HepG2 (cell line): ENCODE measurements at regions not wholly inside any gene's neighbourhood (a gene's known extent, or its start where the extent isn't known, plus 50 kb on each side); places are given as distances from the start of the nearest gene placed in this dataset.

Source experiments
- ATAC-seq: fragments of 200-7000 bp; cut with Tn5 transposase; 3 replicates; pipeline ENCODE4 v1.9.1; 2020; ENCODE audit warnings: mild to moderate bottlenecking, moderate library complexity
- BruUV-seq: library from RNA; stranded (reverse); fragments of 400-500 nt; replicated peaks from 2 replicates; lab custom pipeline; 2021; lab: Mats Ljungman, UMichigan
- CTCF ChIA-PET: fragments of 300-600 bp; formaldehyde crosslinking; extraction: SDS; loops from one replicate; lab custom pipeline; 2021; ENCODE audit warnings: low total read pairs, inconsistent platforms, low intra/inter-chr PET ratio; lab: Yijun Ruan, JAX
- POLR2A ChIA-PET: fragments of 350-600 bp; sonication (Branson Sonifier 250); formaldehyde crosslinking; loops from one replicate; lab custom pipeline; 2020; ENCODE audit warnings: antibody characterized with exemption, inconsistent platforms; lab: Yijun Ruan, JAX
- DNase-seq: peaks from one replicate; pipeline ENCODE4 v3.0.0-alpha.2; 2015; ENCODE audit warnings: low spot score
- FAIRE-seq: peaks from 3 replicates; lab custom pipeline; 2011; peaks lifted over from hg19 to GRCh38; lab: Jason Lieb, UNC
- H2AFZ ChIP-seq: one replicate; pipeline ENCODE4 v1.6.1; 2011; ENCODE audit warnings: low read length, inconsistent platforms
- H3K27ac ChIP-seq: fragments of 300-600 bp; 3 replicates; pipeline ENCODE4 v1.8.0; 2011; ENCODE audit warnings: mixed run types, mild to moderate bottlenecking, mixed read lengths, low read length, inconsistent platforms; ENCODE audit not compliant: insufficient read depth; ENCODE audit errors: extremely low read length
- H3K27me3 ChIP-seq, 2 experiments: fragments of 200-600 bp in 1 of 2; 2 replicates in 1 of 2; 3 replicates in 1 of 2; pipeline versions ENCODE4 v1.6.0 to v1.8.0; 2011; ENCODE audit warnings: low read length in 2 of 2, mild to moderate bottlenecking in 2 of 2, moderate library complexity in 2 of 2, inconsistent platforms in 1 of 2; ENCODE audit not compliant: insufficient read depth in 2 of 2, control insufficient read depth in 1 of 2
- H3K36me3 ChIP-seq, 2 experiments: fragments of 200-600 bp in 1 of 2; replicated peaks in 1 of 2; 2 replicates in 1 of 2; 3 replicates in 1 of 2; pipeline versions ENCODE4 v1.5.1 to v1.8.0; 2011; ENCODE audit warnings: low read length in 2 of 2, inconsistent platforms in 1 of 2; ENCODE audit not compliant: insufficient read depth in 2 of 2, control insufficient read depth in 1 of 2
- H3K4me1 ChIP-seq: 2 replicates; pipeline ENCODE4 v1.5.1; 2012; ENCODE audit warnings: low read length, inconsistent platforms; ENCODE audit not compliant: insufficient read depth
- H3K4me2 ChIP-seq: 2 replicates; pipeline ENCODE4 v1.6.0; 2011; ENCODE audit warnings: low read depth, low read length, inconsistent platforms
- H3K4me3 ChIP-seq, 3 experiments: fragments of 200-600 bp in 1 of 3; sonication (generic), shearing (Covaris generic) in 1 of 3; replicated peaks in 1 of 3; 2 replicates each; pipeline ENCODE4 v1.5.1; 2011 to 2016; ENCODE audit warnings: low read length in 3 of 3, inconsistent platforms in 2 of 3, low read depth in 2 of 3, mild to moderate bottlenecking in 2 of 3, control low read depth in 1 of 3, mixed read lengths in 1 of 3; ENCODE audit not compliant: insufficient read depth in 1 of 3
- H3K79me2 ChIP-seq: one replicate; pipeline ENCODE4 v1.6.1; 2011; ENCODE audit warnings: low read length, inconsistent platforms; ENCODE audit not compliant: insufficient read depth
- H3K9ac ChIP-seq: 2 replicates; pipeline ENCODE4 v1.6.0; 2011; ENCODE audit warnings: mild to moderate bottlenecking, low read depth, low read length, inconsistent platforms; ENCODE audit not compliant: insufficient read depth
- H3K9me3 ChIP-seq: 2 replicates; pipeline ENCODE4 v1.5.1; 2012; ENCODE audit warnings: mild to moderate bottlenecking, low read length
- H4K20me1 ChIP-seq: 2 replicates; pipeline ENCODE4 v1.6.0; 2011; ENCODE audit warnings: inconsistent platforms, mild to moderate bottlenecking, low read length, moderate library complexity; ENCODE audit not compliant: insufficient read depth
- AGO1 ChIP-seq: fragments of 200-400 bp; formaldehyde crosslinking; IDR thresholded peaks from 2 replicates; pipeline ENCODE4 v1.6.1; 2017; ENCODE audit warnings: mild to moderate bottlenecking, low read depth, low read length, moderate library complexity; ENCODE audit not compliant: poor library complexity, severe bottlenecking
- IRF2 ChIP-seq: IDR thresholded peaks from 2 replicates; pipeline ENCODE4 v1.6.1; 2018; ENCODE audit warnings: missing genetic modification reagents, missing compliant biosample characterization
- KDM6A ChIP-seq: IDR thresholded peaks from 2 replicates; pipeline ENCODE4 v1.6.1; 2016; ENCODE audit warnings: low read depth
- PITX1 ChIP-seq: sonication (generic); formaldehyde crosslinking; IDR thresholded peaks from 2 replicates; pipeline ENCODE4 v1.5.1; 2020; ENCODE audit warnings: mild to moderate bottlenecking, missing genetic modification reagents
- PRPF4 ChIP-seq: fragments of 200-400 bp; formaldehyde crosslinking; IDR thresholded peaks from 2 replicates; pipeline ENCODE4 v1.6.1; 2016; ENCODE audit warnings: low read length, low read depth; ENCODE audit not compliant: poor library complexity, severe bottlenecking
- RFX1 ChIP-seq: fragments of 450-650 bp; IDR thresholded peaks from 2 replicates; pipeline ENCODE4 v1.6.1; 2017
- SNAI1 ChIP-seq: sonication (generic); formaldehyde crosslinking; IDR thresholded peaks from 2 replicates; pipeline ENCODE4 v1.5.0; 2020; ENCODE audit warnings: mild to moderate bottlenecking, missing genetic modification reagents, borderline replicate concordance
- ZNF331 ChIP-seq: sonication (generic); formaldehyde crosslinking; IDR thresholded peaks from 2 replicates; pipeline ENCODE4 v1.4.0; 2020; ENCODE audit warnings: missing genetic modification reagents
- ZNF670 ChIP-seq: sonication (generic); formaldehyde crosslinking; IDR thresholded peaks from 2 replicates; pipeline ENCODE4 v1.8.0; 2022; ENCODE audit warnings: mild to moderate bottlenecking, missing genetic modification reagents, borderline replicate concordance
- WGBS: methylation state at CpG from one replicate; pipeline ENCODE4 v1.1.6; 2017; ENCODE audit warnings: low lambda C conversion rate; 5-methylcytosine and 5-hydroxymethylcytosine counted together
- in situ Hi-C: cut with HindIII; loops from 2 replicates; pipeline ENCODE4 v1.10.0; 2017; ENCODE audit warnings: low pct_unique_long_range_greater_than_20kb; ENCODE audit not compliant: extremely low pct_ligation_motif_present
- intact Hi-C: fragments of 100-400 bp; cut with micrococcal nuclease; formaldehyde crosslinking; loops from one replicate; pipeline ENCODE4 v1.10.0; 2022; ENCODE audit not compliant: unreplicated experiment
- TF ChIP-seq, protein P1 (sequence below): IDR thresholded peaks from 2 replicates; pipeline ENCODE4 v1.6.1; 2016; ENCODE audit warnings: low read depth
- TF ChIP-seq, protein P2 (sequence below): IDR thresholded peaks from 2 replicates; pipeline ENCODE4 v1.6.1; 2016; ENCODE audit warnings: missing biosample characterization, missing genetic modification reagents, low read depth
- TF ChIP-seq, protein P3 (sequence below): sonication (generic); formaldehyde crosslinking; IDR thresholded peaks from 2 replicates; pipeline ENCODE4 v1.5.0; 2020; ENCODE audit warnings: mild to moderate bottlenecking, missing genetic modification reagents, borderline replicate concordance
- TF ChIP-seq, protein P4 (sequence below): sonication (generic); formaldehyde crosslinking; IDR thresholded peaks from 2 replicates; pipeline ENCODE4 v1.4.0; 2020; ENCODE audit warnings: missing genetic modification reagents, borderline replicate concordance

DNA sequence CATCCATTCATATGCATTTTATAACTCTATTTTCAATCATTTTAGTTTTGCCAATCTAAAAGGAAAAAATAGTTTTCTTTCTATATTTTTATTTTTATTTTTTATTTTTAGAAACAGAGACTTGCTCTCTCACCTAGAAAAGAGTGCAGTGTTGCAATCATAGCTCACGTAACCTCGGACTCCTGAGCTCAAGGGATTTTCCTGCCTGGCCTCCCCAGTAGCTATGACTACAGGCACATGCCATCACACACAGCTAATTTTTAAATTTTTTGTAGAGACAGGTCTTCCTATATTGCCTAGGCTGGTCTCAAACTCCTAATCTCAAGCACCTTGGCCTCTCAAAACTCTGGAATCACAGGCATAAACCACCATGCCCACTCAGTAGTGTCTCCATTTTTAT, 125.5 kb upstream of the XIRP2 start:
- WGBS: 5% methylated on average over 2 of the region's 2 CpGs
- CTCF ChIA-PET: no interaction called here
- TF ChIP-seq, protein P1, sequence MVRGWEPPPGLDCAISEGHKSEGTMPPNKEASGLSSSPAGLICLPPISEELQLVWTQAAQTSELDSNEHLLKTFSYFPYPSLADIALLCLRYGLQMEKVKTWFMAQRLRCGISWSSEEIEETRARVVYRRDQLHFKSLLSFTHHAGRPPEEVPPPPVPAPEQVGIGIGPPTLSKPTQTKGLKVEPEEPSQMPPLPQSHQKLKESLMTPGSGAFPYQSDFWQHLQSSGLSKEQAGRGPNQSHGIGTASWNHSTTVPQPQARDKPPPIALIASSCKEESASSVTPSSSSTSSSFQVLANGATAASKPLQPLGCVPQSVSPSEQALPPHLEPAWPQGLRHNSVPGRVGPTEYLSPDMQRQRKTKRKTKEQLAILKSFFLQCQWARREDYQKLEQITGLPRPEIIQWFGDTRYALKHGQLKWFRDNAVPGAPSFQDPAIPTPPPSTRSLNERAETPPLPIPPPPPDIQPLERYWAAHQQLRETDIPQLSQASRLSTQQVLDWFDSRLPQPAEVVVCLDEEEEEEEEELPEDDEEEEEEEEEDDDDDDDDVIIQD (CRISPR knock-in tag): peak; percentile 63; the same call in 1 of the 2 replicates
- TF ChIP-seq, protein P2, sequence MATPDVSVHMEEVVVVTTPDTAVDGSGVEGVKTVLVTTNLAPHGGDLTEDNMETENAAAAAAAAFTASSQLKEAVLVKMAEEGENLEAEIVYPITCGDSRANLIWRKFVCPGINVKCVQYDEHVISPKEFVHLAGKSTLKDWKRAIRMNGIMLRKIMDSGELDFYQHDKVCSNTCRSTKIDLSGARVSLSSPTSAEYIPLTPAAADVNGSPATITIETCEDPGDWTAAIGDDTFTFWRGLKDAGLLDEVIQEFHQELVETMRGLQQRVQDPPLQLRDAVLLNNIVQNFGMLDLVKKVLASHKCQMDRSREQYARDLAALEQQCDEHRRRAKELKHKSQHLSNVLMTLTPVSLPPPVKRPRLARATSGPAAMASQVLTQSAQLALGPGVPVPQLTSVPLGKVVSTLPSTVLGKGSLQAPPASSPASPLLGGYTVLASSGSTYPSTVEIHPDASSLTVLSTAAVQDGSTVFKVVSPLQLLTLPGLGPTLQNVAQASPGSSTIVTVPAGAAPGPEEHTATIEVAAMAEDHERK: no peak
- no peak for TF ChIP-seq AGO1
- TF ChIP-seq, protein P3, sequence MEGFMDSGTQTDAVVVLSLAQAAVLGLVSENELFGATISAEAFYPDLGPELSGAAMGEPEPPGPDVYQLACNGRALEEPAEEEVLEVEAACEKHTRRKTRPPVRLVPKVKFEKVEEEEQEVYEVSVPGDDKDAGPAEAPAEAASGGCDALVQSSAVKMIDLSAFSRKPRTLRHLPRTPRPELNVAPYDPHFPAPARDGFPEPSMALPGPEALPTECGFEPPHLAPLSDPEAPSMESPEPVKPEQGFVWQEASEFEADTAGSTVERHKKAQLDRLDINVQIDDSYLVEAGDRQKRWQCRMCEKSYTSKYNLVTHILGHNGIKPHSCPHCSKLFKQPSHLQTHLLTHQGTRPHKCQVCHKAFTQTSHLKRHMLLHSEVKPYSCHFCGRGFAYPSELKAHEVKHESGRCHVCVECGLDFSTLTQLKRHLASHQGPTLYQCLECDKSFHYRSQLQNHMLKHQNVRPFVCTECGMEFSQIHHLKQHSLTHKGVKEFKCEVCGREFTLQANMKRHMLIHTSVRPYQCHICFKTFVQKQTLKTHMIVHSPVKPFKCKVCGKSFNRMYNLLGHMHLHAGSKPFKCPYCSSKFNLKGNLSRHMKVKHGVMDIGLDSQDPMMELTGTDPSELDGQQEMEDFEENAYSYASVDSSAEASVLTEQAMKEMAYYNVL (CRISPR knock-in tag): no peak
- no peak for TF ChIP-seq KDM6A (CRISPR knock-in tag)
- TF ChIP-seq RFX1: peak; percentile 73
- no peak for TF ChIP-seq ZNF670 (CRISPR knock-in tag)
- no peak for TF ChIP-seq IRF2 (CRISPR knock-in tag)
- no peak for TF ChIP-seq ZNF331
- TF ChIP-seq, protein P4, sequence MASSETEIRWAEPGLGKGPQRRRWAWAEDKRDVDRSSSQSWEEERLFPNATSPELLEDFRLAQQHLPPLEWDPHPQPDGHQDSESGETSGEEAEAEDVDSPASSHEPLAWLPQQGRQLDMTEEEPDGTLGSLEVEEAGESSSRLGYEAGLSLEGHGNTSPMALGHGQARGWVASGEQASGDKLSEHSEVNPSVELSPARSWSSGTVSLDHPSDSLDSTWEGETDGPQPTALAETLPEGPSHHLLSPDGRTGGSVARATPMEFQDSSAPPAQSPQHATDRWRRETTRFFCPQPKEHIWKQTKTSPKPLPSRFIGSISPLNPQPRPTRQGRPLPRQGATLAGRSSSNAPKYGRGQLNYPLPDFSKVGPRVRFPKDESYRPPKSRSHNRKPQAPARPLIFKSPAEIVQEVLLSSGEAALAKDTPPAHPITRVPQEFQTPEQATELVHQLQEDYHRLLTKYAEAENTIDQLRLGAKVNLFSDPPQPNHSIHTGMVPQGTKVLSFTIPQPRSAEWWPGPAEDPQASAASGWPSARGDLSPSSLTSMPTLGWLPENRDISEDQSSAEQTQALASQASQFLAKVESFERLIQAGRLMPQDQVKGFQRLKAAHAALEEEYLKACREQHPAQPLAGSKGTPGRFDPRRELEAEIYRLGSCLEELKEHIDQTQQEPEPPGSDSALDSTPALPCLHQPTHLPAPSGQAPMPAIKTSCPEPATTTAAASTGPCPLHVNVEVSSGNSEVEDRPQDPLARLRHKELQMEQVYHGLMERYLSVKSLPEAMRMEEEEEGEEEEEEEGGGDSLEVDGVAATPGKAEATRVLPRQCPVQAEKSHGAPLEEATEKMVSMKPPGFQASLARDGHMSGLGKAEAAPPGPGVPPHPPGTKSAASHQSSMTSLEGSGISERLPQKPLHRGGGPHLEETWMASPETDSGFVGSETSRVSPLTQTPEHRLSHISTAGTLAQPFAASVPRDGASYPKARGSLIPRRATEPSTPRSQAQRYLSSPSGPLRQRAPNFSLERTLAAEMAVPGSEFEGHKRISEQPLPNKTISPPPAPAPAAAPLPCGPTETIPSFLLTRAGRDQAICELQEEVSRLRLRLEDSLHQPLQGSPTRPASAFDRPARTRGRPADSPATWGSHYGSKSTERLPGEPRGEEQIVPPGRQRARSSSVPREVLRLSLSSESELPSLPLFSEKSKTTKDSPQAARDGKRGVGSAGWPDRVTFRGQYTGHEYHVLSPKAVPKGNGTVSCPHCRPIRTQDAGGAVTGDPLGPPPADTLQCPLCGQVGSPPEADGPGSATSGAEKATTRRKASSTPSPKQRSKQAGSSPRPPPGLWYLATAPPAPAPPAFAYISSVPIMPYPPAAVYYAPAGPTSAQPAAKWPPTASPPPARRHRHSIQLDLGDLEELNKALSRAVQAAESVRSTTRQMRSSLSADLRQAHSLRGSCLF: no peak
- TF ChIP-seq PITX1 (CRISPR knock-in tag): peak; percentile 40; the same call in 1 of the 2 replicates
- no peak for TF ChIP-seq SNAI1 (CRISPR knock-in tag)
- TF ChIP-seq PRPF4: no peak

More for the DNA sequence above, 125.5 kb upstream of the XIRP2 start:
- BruUV-seq: no TSS peak
- POLR2A ChIA-PET: no interaction called here
- Histone ChIP-seq H2AFZ (no peak overlapping the region), H3K27ac (no peak overlapping the region), H3K79me2 (no peaks in the 10 kb centered on the region), H3K9me3 (no peaks in the 10 kb centered on the region), H3K4me3 (no peak overlapping the region), H3K27me3 (no peaks in the 10 kb centered on the region), H4K20me1 (no peaks in the 10 kb centered on the region), H3K9ac (no peak overlapping the region), H3K36me3 (no peaks in the 10 kb centered on the region), H3K4me1 (no peaks in the 10 kb centered on the region), H3K4me2 (no peak overlapping the region)
- peak; percentile 37 for DNase-seq
- ATAC-seq: peak; percentile 74
- intact Hi-C loops: no loop called here
- in situ Hi-C loops: no loop called here
- FAIRE-seq: peak; percentile 12
